NOMO-1 treated with dmso at 0.1 percent for 144 hours (cell line): ENCODE measurements at regions not wholly inside any gene's neighbourhood (a gene's known extent, or its start where the extent isn't known, plus 50 kb on each side); places are given as distances from the start of the nearest gene placed in this dataset.

ENCODE experiments used
- DNase-seq: peaks from one replicate; lab custom pipeline; 2025; ENCODE audit not compliant: unreplicated experiment; lab: John Stamatoyannopoulos, UW

- DNase-seq = no peak
Observed at GRCh38 chr1:87717157-87717670, 388.5 kb downstream of the LMO4 start.

DNA sequence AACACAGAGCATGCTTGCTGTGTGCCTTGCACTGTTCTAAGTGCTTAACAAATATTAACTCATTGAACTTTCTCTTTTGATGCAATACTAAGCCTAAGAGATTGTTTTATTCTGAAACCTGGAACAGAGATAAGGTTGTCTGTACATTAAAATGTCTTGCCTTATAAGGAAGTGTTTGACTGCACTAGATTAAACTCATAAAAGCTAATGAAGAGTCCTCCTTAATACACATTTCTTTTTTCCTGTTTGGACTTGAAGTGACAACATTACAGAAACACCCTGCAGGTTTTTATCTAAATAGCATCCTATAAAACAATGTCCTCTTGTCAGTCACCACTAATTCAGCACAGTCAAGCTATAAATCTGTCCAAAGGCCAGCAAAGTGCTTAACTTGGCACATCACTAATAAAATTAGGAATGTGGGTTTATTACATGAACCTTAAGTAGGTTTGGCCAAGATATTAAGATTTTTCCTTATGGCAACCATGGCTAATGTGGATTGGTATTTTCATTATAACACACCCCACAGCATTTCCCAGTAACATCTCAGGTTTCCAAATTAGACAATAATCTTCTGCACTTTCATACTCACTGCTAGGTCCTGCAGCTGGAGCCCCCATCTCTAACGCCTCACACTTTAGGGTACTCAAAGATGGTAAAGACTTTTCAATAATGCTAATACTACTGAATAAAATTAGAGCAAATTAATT is 389.7 kb downstream of the LMO4 start:
- DNase-seq = no peak

DNA sequence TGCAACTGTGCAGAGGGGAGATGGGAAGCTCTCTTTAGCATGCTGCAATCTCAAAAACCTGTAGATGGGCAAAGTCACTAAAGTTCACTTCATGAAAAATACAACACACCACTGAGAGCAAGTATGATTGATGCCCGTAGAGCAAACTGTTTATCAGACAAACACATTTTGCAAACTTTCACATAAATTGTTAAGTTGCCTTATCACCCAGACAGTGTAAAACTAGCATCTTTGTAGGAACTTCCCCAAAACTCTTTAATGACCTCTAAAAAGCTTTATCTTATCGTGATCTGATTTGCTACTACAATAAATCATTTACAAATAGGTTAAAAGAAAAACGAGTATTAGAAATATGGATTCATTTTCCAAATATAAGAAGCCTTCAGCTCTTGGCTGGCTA is 391.0 kb downstream of the LMO4 start:
- DNase-seq = no peak

GRCh38 chr1:87720561-87720960 is 391.9 kb downstream of the LMO4 start:
- DNase-seq = no peak

- no peak for DNase-seq
Observed at GRCh38 chr1:87723193-87723592, 394.5 kb downstream of the LMO4 start.

DNA sequence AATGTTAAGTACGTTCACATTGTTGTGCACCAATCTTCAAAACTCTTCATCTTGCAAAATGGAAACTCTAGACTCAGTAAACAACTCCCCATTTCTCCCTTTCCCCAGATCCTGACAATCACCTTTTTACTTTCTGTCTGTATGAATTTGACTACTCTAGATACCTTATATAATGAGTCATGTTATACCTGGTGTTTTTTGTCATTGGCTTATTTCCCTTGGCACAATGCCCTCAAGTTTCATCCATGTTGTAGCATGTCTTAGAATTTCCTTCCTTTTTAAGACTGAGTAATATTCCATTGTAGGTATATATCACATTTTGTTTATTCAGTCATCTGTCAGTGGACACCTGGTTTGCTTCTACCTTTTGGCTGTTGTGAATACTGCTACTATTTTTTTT is 399.5 kb downstream of the LMO4 start:
- DNase-seq = no peak

DNA sequence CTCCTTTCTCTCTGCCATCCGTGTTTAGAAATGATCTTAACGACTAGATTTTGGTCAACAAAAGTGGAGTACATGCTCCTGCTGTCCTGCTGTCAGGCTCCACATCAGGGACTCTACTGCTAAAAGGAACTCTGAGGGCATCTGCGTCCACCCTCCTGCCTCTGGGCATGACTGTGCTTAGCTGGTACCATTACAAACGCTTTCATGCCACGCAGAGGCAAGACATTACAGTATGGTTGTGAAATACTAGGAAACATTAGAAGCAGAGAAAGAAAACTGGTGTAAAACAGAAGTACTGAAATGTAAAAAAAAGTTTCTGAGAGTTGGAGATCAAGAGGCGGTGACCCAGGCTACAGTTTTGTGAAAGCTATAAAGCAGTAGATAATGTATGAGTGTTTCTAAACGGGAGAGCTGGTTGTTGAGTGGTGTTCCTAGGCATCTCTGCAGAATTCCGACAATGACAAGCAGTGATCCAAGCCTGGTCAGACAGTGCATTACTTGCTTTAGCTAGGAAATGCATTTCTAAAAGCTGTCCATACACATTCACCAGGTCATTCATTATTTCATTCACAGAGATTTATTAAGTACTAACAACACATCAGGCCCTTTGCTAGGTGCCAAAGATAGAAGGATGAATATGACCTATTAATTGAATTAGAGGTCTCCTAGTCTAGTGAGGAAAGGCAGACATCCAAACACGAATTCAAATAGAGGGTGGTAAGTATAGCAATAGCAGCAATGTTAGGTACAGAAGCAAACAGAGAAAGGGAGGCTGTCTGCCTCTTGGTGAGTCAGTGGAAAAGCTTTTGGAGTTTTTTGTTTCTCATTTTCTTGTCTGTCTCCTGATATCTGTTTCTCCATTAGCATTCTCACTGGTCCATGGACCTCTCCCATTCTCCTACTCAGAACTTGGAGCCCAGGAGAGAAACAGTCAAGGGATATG is 401.9 kb downstream of the LMO4 start:
- DNase-seq = no peak

DNA sequence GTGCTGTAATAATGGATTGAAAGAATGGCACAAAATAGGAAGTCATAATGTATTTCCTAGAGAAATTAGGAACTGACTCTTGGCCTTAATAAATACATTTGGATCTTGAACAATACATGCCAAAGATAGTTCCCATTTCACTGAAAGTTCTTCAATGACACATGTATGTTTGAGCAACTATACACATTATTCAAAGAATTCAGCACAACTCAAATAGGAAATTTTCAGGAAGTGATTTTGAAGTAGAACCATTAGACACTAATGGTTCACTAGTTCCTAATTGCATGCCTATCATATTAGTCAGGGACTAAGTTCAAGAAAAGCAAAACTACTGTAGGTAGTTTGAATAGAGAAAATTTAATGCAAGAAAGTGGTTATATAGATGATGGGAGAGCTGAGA is 404.7 kb downstream of the LMO4 start:
- DNase-seq = no peak

DNA sequence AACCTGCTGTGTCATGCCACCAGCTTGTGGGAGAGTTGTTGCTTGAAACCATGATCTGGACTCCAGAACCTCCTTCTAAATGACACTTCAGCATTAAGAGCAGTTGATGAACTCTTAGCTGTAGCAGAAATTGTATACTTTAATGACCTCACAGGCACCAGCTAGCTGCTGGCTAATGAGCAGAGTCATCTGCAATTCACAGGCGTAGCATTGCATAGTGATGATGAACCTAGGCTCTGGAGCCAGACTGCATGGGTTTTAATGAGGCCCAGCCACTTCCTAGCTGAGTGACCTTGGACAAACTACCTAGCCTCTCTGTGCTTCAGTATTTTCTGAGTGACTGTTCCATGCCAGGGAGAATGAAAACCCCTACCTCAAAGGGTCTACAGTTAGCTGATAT is 407.1 kb downstream of the LMO4 start:
- DNase-seq = no peak

DNA sequence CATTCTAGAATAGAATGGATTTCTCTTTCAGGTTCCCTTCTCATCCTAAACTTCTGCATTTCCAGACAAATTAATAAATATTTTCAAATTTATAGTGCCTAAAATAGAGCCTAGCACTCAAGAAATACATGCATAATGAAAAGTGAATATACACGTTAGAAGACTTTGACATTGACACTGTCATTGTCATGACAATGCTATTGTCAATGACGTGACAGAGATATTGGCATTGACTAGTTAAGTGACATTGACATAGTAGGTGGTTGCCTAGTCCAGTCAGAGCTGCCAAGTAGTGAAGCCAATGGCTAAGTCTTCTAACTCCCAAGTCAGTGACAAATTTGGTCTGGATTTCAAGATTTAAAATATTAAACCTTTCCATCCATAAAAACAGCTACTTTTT is 410.5 kb downstream of the LMO4 start:
- no peak for DNase-seq

- no peak for DNase-seq
Observed at GRCh38 chr1:87739704-87740103, 411.0 kb downstream of the LMO4 start.

DNA sequence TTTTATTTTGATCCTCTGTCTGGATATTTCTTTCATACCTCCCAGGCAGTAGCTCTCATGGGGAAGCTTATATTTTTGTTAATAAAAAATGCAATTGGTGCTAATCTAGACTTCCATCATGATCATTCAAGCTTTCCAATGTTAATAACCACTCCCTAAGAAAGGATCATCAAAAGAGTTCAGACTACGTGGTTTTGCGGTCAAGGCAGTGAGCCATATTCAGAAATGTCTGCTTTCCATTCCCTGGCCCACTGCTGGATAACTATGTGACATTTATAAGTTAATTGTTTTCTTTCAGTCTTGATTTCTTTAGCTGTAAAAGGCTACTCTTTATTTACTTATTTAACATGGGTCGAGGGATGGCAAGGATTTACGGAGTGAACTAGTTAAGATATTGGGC is 414.6 kb downstream of the LMO4 start:
- no peak for DNase-seq

GRCh38 chr1:87744056-87744455 is 415.4 kb downstream of the LMO4 start:
- DNase-seq = no peak

DNA sequence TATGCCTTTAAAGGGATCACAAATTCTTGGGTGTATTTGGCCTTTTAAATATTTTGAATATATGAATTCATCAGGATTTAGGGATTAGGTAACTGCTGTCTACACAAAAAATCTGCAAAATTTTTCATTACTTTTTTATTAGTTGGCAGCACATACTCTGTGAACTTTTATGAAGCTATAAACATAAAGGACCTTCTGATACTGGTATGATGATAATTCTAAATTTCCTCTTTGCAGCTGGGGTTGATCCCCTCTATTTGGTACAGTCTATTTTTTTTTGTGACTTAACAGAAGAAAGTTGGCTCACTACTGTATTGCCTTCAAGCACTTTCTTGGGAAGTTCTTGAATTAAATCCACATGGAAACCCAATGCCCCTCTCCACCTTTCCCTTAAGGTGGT is 416.1 kb downstream of the LMO4 start:
- no peak for DNase-seq

DNA sequence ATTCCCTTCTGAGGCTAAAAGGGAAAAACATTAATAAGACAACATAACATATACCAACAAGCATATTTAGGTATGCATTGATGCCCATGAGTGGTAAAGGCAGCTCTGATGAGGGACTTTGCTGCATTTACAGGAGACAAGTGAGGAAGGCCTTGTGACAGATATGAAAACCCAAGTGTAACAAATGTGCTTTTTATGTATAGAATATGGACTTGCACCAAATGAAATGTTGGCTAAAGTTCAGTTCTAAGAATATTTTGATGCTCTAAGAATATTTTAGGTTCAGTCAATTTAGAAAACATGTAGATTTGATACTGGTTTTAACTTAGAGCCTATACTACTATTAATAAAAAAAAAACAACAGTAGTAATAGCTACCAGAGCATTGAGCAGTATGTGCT is 424.7 kb downstream of the LMO4 start:
- no peak for DNase-seq

DNA sequence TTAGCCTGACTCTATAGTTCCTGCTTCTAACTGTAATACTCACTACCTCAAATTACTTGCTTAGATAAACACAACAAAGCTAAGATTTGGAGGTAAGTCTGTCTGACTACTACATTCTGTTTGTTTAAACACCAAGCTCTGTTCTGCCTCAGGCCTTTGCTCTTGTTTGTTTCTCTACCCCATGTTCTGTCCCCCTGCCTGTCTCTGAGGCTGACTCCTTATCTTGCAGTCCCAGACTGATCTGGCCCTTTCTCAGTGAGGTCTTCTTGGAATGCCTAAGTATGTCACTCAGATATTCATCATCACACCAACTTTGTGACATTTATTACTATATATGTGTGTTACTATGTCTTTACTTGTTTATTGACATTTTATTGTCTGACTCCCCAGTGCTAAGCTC is 425.5 kb downstream of the LMO4 start:
- DNase-seq = no peak

- no peak for DNase-seq
Observed at GRCh38 chr1:87757676-87758075, 429.0 kb downstream of the LMO4 start.

DNA sequence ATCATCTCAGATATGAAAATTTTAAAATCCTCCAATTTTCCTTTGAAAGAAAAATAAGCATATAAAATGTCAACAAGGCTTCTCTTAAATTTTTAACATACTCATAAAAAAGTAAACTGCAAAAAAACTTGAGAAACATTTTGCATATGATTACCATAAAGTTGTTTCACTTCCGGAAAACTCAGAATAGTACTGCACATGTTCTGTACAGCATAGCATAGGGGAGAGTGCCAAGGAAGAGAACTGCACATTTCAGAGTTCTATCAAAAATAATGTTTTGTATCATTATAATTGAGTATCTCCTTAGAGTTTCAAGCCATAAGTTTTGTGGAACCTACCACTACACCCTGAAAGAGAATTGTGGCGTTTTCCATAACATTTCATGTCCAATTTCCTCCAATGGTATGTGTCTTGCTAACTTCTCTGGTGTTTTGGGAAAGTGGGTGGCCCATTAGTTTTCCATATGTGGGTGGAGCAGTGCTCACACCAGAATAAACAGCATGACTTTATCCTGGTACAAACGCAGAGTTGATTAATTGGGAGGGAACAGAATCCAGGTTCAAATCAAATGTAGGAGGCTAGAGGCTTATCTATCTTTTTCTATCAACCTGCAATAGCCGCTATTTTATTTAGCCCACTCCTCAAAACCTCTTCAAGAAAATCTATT is 430.9 kb downstream of the LMO4 start:
- no peak for DNase-seq

GRCh38 chr1:87760155-87760554 is 431.5 kb downstream of the LMO4 start:
- no peak for DNase-seq

DNA sequence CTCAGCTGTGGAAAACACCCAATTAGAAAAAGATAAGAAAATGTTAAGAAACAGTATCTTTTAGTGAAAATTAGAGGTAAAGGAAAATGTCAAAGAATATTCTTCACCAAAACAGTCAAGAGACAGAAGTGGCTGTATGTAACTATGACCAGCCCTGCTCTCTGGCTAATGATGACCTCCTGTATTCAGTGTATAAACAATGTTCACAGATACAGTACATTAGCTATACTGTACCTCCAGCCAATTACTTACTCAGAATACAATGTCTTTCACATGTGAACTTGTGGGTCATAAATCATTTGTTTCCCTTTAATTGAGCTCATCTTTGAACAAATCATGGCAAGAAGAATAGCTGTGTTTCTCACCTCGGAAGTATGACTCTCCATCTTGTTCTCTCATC is 432.0 kb downstream of the LMO4 start:
- no peak for DNase-seq

DNA sequence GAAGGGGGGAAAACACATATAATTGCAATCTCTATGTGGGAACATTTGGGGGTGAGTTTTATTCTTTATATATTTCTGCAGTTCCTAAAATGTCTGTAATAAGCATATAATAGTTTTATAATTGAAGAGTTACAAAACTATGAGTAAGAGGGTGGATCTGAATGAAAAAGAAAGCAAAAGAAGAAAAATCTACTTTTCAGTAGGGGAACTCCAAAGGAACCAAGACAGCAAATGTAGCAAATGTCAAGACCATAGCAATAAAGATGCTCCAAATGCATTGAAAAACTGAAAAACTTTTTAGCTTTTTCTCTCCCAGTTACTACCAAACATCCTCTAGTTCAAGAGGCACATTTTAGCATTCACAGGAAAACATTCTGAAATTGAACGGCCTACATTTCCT is 434.8 kb downstream of the LMO4 start:
- no peak for DNase-seq
